Tongue (tissue), 1 donor: ENCODE measurements at regions not wholly inside any gene's neighbourhood (a gene's known extent, or its start where the extent isn't known, plus 50 kb on each side); places are given as distances from the start of the nearest gene placed in this dataset.

Experiments used
- DNase-seq: peaks from one replicate; pipeline ENCODE4 v3.0.0-alpha.2; 2015

- no peak for DNase-seq
Observed at GRCh38 chr10:131445623-131446022, 134.1 kb upstream of the TCERG1L start.

- no peak for DNase-seq
Observed at GRCh38 chr10:131446171-131446570, 134.7 kb upstream of the TCERG1L start.

- DNase-seq: no peak
Observed at GRCh38 chr10:131448171-131448570, 136.7 kb upstream of the TCERG1L start.

GRCh38 chr10:131448883-131449282, 137.4 kb upstream of the TCERG1L start:
- no peak for DNase-seq

GRCh38 chr10:131450216-131450765, 138.8 kb upstream of the TCERG1L start:
- no peak for DNase-seq

- DNase-seq: no peak
Observed at GRCh38 chr10:131451407-131452015, 140.0 kb upstream of the TCERG1L start.

GRCh38 chr10:131452926-131453720, 141.6 kb upstream of the TCERG1L start:
- DNase-seq: peak; percentile 89

GRCh38 chr10:131453721-131454634, 142.5 kb upstream of the TCERG1L start:
- peak; percentile 96 for DNase-seq

- no peak for DNase-seq
Observed at GRCh38 chr10:131456411-131456810, 144.9 kb upstream of the TCERG1L start.

GRCh38 chr10:131461093-131461492, 149.6 kb upstream of the TCERG1L start:
- DNase-seq: no peak

- no peak for DNase-seq
Observed at GRCh38 chr10:131464789-131465188, 153.3 kb upstream of the TCERG1L start.

- no peak for DNase-seq
Observed at GRCh38 chr10:131469551-131469950, 158.0 kb upstream of the TCERG1L start.

GRCh38 chr10:131473645-131474044, 162.1 kb upstream of the TCERG1L start:
- DNase-seq: no peak

- no peak for DNase-seq
Observed at GRCh38 chr10:131474416-131474815, 162.9 kb upstream of the TCERG1L start.

- no peak for DNase-seq
Observed at GRCh38 chr10:131475043-131475442, 163.5 kb upstream of the TCERG1L start.

GRCh38 chr10:131475803-131476202, 164.3 kb upstream of the TCERG1L start:
- no peak for DNase-seq

GRCh38 chr10:131477457-131478121, 166.1 kb upstream of the TCERG1L start:
- DNase-seq: no peak

GRCh38 chr10:131478377-131478989, 167.0 kb upstream of the TCERG1L start:
- DNase-seq: no peak

- DNase-seq: peak; percentile 22
Observed at GRCh38 chr10:131480066-131480465, 168.5 kb upstream of the TCERG1L start.

- peak; percentile 49 for DNase-seq
Observed at GRCh38 chr10:131480861-131481260, 169.3 kb upstream of the TCERG1L start.

GRCh38 chr10:131485732-131486131, 174.2 kb upstream of the TCERG1L start:
- no peak for DNase-seq

GRCh38 chr10:131487822-131488221, 176.3 kb upstream of the TCERG1L start:
- no peak for DNase-seq
